OCI-LY3 (cell line): ENCODE measurements at regions not wholly inside any gene's neighbourhood (a gene's known extent, or its start where the extent isn't known, plus 50 kb on each side); places are given as distances from the start of the nearest gene placed in this dataset.

Experiments used
- EZH2phosphoT487 ChIP-seq: fragments of 200-600 bp; shearing (Covaris generic); IDR thresholded peaks from 2 replicates; pipeline ENCODE4 v1.6.1; 2018; ENCODE audit warnings: antibody characterized with exemption, mixed run types, low read depth
- TF ChIP-seq, protein P1 (sequence below): fragments of 200-600, 300-600 bp; sonication (generic); IDR thresholded peaks from 2 replicates; pipeline ENCODE4 v1.5.1; 2014; ENCODE audit warnings: antibody characterized with exemption, low read length, low read depth

DNA sequence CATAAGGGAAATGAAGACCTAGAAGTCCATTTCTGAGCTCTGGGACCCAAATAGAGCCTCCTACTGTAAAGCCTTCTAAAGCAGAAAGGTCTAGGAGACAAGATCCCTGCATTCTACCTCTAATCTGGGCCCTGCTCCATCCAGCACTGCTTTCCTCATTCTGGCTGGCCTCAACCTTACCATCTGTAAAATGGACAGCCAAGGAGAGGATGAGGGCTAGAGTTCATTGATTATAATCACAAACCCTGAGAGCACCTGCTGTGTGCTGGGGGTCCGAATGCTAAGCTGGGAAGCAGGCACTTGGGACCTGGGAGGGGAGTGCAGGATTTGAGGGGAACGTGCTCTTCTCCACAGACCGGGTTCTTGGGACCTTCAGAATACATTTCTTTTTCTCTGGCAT is 454.0 kb upstream of the ZMIZ1 start:
- TF ChIP-seq, protein P1, sequence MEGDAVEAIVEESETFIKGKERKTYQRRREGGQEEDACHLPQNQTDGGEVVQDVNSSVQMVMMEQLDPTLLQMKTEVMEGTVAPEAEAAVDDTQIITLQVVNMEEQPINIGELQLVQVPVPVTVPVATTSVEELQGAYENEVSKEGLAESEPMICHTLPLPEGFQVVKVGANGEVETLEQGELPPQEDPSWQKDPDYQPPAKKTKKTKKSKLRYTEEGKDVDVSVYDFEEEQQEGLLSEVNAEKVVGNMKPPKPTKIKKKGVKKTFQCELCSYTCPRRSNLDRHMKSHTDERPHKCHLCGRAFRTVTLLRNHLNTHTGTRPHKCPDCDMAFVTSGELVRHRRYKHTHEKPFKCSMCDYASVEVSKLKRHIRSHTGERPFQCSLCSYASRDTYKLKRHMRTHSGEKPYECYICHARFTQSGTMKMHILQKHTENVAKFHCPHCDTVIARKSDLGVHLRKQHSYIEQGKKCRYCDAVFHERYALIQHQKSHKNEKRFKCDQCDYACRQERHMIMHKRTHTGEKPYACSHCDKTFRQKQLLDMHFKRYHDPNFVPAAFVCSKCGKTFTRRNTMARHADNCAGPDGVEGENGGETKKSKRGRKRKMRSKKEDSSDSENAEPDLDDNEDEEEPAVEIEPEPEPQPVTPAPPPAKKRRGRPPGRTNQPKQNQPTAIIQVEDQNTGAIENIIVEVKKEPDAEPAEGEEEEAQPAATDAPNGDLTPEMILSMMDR: no peak
- TF ChIP-seq EZH2phosphoT487: no peak
